Liver (tissue), 8 donors: ENCODE measurements at regions not wholly inside any gene's neighbourhood (a gene's known extent, or its start where the extent isn't known, plus 50 kb on each side); places are given as distances from the start of the nearest gene placed in this dataset.
"Not testable (repeated sequence)": the region's sequence is repeated elsewhere in the genome, so short reads cannot be mapped to it uniquely, and the experiment has no call there.

Source experiments
- DNase-seq: peaks from one replicate; pipeline ENCODE4 v3.0.0-alpha.2; 2017; ENCODE audit warnings: low spot score
- H3K27ac ChIP-seq, 2 donors: one replicate each; pipeline ENCODE4 v1.7.0; 2013; ENCODE audit warnings: inconsistent platforms in 2 of 2, low read length in 2 of 2, control low read depth in 1 of 2, low read depth in 1 of 2, mild to moderate bottlenecking in 1 of 2
- H3K27me3 ChIP-seq, 4 donors: one replicate each; pipeline versions ENCODE4 v1.6.1 to v1.7.0; 2013; ENCODE audit warnings: low read length in 3 of 4, inconsistent platforms in 1 of 4, mild to moderate bottlenecking in 1 of 4, moderate library complexity in 1 of 4; ENCODE audit not compliant: control insufficient read depth in 4 of 4, insufficient read depth in 4 of 4
- H3K36me3 ChIP-seq, 4 donors: one replicate each; pipeline versions ENCODE4 v1.6.1 to v1.7.0; 2013; ENCODE audit warnings: low read length in 3 of 4, mild to moderate bottlenecking in 3 of 4, low read depth in 1 of 4, moderate library complexity in 1 of 4; ENCODE audit not compliant: control insufficient read depth in 4 of 4, insufficient read depth in 3 of 4
- H3K4me1 ChIP-seq, 4 donors: one replicate each; pipeline versions ENCODE4 v1.6.1 to v1.7.0; 2013; ENCODE audit warnings: low read length in 3 of 4, mild to moderate bottlenecking in 3 of 4, moderate library complexity in 1 of 4; ENCODE audit not compliant: control insufficient read depth in 4 of 4, insufficient read depth in 4 of 4
- H3K4me3 ChIP-seq, 3 donors: one replicate each; pipeline versions ENCODE4 v1.6.1 to v1.7.0; 2013; ENCODE audit warnings: low read length in 3 of 3, control low read depth in 1 of 3, low read depth in 1 of 3, mild to moderate bottlenecking in 1 of 3
- H3K9ac ChIP-seq, 2 donors: one replicate each; pipeline ENCODE4 v1.7.0; 2013; ENCODE audit warnings: low read length in 2 of 2, mild to moderate bottlenecking in 2 of 2, moderate library complexity in 2 of 2, control low read depth in 1 of 2, low read depth in 1 of 2
- H3K9me3 ChIP-seq, 4 donors: one replicate each; pipeline versions ENCODE4 v1.6.1 to v1.7.0; 2013; ENCODE audit warnings: low read length in 3 of 4; ENCODE audit not compliant: control insufficient read depth in 4 of 4
- EGR1 ChIP-seq, 2 donors: IDR thresholded peaks; 2 replicates each; pipeline ENCODE4 v1.6.1; 2016 to 2018; ENCODE audit warnings: antibody characterized with exemption in 2 of 2, low read depth in 2 of 2
- FOXA1 ChIP-seq: IDR thresholded peaks from 2 replicates; pipeline ENCODE4 v1.6.1; 2016; ENCODE audit warnings: antibody characterized with exemption
- FOXA2 ChIP-seq: IDR thresholded peaks from 2 replicates; pipeline ENCODE4 v1.6.1; 2016; ENCODE audit warnings: antibody characterized with exemption
- GABPA ChIP-seq, 2 donors: IDR thresholded peaks in 1 of 2; conservative IDR thresholded peaks in 1 of 2; 2 replicates each; pipeline ENCODE4 v1.6.1; 2016; ENCODE audit warnings: antibody characterized with exemption in 2 of 2, mild to moderate bottlenecking in 1 of 2, moderate library complexity in 1 of 2
- HNF4A ChIP-seq, 2 donors: conservative IDR thresholded peaks; 2 replicates each; pipeline ENCODE4 v1.6.1; 2016; ENCODE audit warnings: antibody characterized with exemption in 2 of 2, mild to moderate bottlenecking in 2 of 2
- HNF4G ChIP-seq: IDR thresholded peaks from 2 replicates; pipeline ENCODE4 v1.6.1; 2016; ENCODE audit warnings: antibody characterized with exemption
- JUND ChIP-seq, 2 donors: IDR thresholded peaks; 2 replicates each; pipeline ENCODE4 v1.6.1; 2016; ENCODE audit warnings: antibody characterized with exemption in 2 of 2
- NR2F2 ChIP-seq: IDR thresholded peaks from 2 replicates; pipeline ENCODE4 v1.6.1; 2016; ENCODE audit warnings: antibody characterized with exemption
- RAD21 ChIP-seq, 2 donors: IDR thresholded peaks; 2 replicates each; pipeline ENCODE4 v1.6.1; 2016; ENCODE audit warnings: antibody characterized with exemption in 2 of 2, mild to moderate bottlenecking in 2 of 2
- RXRA ChIP-seq, 2 donors: IDR thresholded peaks; 2 replicates each; pipeline ENCODE4 v1.6.1; 2017 to 2018; ENCODE audit warnings: antibody characterized with exemption in 2 of 2, mild to moderate bottlenecking in 1 of 2
- SP1 ChIP-seq: IDR thresholded peaks from 2 replicates; pipeline ENCODE4 v1.6.1; 2018; ENCODE audit warnings: antibody characterized with exemption, mild to moderate bottlenecking
- TAF1 ChIP-seq: conservative IDR thresholded peaks from 2 replicates; pipeline ENCODE4 v1.6.1; 2016; ENCODE audit warnings: antibody characterized with exemption, mild to moderate bottlenecking
- YY1 ChIP-seq: IDR thresholded peaks from 2 replicates; pipeline ENCODE4 v1.6.1; 2016; ENCODE audit warnings: antibody characterized with exemption, mild to moderate bottlenecking
- WGBS: extraction: QIAGEN DNeasy Blood & Tissue Kit; methylation state at CpG from one replicate; pipeline ENCODE4 v1.1.7; 2013; 5-methylcytosine and 5-hydroxymethylcytosine counted together
- TF ChIP-seq, protein P1 (sequence below): IDR thresholded peaks from 2 replicates; pipeline ENCODE4 v1.6.1; 2016; ENCODE audit warnings: antibody characterized with exemption
- TF ChIP-seq, protein P2 (sequence below): IDR thresholded peaks from 2 replicates; pipeline ENCODE4 v1.6.1; 2016; ENCODE audit warnings: antibody characterized with exemption, mild to moderate bottlenecking
- TF ChIP-seq, protein P3 (sequence below): IDR thresholded peaks from 2 replicates; pipeline ENCODE4 v1.6.1; 2016; ENCODE audit warnings: antibody characterized with exemption
- TF ChIP-seq, protein P4 (sequence below): IDR thresholded peaks from 2 replicates; pipeline ENCODE4 v1.6.1; 2016; ENCODE audit warnings: antibody characterized with exemption
- TF ChIP-seq, protein P5 (sequence below): fragments of 150-350 bp; IDR thresholded peaks from 2 replicates; pipeline ENCODE4 v1.5.1; 2017; ENCODE audit warnings: improper control_type of control experiment, low read depth, low read length; ENCODE audit not compliant: missing input control
- donor health status: healthy.
- donor health status: healthy.
- donor health status: healthy.
- donor health status: healthy.
- donor health status: healthy.

DNA sequence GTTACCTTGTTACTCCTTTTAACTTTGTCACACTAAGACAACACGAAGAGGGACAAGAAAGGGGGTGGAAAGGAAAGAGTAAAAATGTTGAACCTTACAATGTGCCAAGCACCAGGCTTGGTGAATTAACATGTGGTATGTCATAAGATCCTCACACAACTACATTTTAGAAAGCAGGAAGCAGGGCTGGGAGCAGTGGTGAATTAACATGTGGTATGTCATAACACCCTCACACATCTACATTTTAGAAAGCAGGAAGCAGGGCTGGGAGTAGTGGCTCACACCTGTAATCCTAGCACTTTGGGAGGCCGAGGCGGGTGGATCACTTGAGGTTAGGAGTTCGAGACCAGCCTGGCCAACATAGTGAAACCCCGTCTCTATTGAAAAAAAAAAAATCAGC lies 159.3 kb upstream of the CHAC2 start:
- Histone ChIP-seq H3K27me3 (no peaks in the 10 kb centered on the region), H3K9me3 (no peaks in the 10 kb centered on the region), H3K9ac (no peak overlapping the region), H3K4me1 (peaks cover 0 to 5% (median 0%) of the 10 kb centered on the region in 4 donors), H3K36me3 (no peaks in the 10 kb centered on the region), H3K4me3 (no peak overlapping the region), H3K27ac (no peak overlapping the region)
- no peak for TF ChIP-seq GABPA (IDR thresholded peaks at IDR 0.05 in 1 of 2, conservative IDR thresholded peaks at IDR 0.05 in 1 of 2)
- no peak for TF ChIP-seq NR2F2
- TF ChIP-seq TAF1: no peak
- TF ChIP-seq FOXA1: no peak
- no peak for TF ChIP-seq RAD21 (IDR thresholded peaks at IDR 0.05)
- no peak for TF ChIP-seq FOXA2
- TF ChIP-seq HNF4G: no peak
- DNase-seq: no peak
- WGBS: 91% methylated on average over 5 of the region's 5 CpGs

DNA sequence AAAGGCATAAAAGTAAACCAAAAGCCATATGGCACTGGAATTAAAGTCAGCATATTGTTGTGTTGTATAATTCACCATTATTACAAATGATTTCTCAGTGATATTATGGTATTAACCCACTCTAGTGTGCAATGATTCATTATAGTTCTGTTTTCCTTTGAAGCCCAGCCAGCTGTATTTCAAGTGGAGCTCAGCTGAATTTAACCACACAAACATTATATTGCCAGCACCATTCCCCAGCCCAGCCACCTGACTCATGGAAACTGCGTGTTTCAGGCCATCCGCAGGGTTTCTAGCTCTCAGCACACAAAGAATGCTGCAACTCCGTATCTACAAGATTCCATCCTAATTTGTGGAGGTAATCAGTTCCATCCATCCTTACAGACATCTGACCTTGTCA lies 166.8 kb upstream of the CHAC2 start:
- WGBS: 81% methylated on average over 3 of the region's 3 CpGs
- TF ChIP-seq, protein P1, sequence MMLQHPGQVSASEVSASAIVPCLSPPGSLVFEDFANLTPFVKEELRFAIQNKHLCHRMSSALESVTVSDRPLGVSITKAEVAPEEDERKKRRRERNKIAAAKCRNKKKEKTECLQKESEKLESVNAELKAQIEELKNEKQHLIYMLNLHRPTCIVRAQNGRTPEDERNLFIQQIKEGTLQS: no peak
- TF ChIP-seq, protein P2, sequence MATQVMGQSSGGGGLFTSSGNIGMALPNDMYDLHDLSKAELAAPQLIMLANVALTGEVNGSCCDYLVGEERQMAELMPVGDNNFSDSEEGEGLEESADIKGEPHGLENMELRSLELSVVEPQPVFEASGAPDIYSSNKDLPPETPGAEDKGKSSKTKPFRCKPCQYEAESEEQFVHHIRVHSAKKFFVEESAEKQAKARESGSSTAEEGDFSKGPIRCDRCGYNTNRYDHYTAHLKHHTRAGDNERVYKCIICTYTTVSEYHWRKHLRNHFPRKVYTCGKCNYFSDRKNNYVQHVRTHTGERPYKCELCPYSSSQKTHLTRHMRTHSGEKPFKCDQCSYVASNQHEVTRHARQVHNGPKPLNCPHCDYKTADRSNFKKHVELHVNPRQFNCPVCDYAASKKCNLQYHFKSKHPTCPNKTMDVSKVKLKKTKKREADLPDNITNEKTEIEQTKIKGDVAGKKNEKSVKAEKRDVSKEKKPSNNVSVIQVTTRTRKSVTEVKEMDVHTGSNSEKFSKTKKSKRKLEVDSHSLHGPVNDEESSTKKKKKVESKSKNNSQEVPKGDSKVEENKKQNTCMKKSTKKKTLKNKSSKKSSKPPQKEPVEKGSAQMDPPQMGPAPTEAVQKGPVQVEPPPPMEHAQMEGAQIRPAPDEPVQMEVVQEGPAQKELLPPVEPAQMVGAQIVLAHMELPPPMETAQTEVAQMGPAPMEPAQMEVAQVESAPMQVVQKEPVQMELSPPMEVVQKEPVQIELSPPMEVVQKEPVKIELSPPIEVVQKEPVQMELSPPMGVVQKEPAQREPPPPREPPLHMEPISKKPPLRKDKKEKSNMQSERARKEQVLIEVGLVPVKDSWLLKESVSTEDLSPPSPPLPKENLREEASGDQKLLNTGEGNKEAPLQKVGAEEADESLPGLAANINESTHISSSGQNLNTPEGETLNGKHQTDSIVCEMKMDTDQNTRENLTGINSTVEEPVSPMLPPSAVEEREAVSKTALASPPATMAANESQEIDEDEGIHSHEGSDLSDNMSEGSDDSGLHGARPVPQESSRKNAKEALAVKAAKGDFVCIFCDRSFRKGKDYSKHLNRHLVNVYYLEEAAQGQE: no peak
- TF ChIP-seq TAF1: no peak
- TF ChIP-seq YY1: no peak
- TF ChIP-seq NR2F2: no peak
- TF ChIP-seq HNF4G: no peak
- no peak for TF ChIP-seq HNF4A (conservative IDR thresholded peaks at IDR 0.05)
- TF ChIP-seq FOXA1: no peak
- TF ChIP-seq, protein P3, sequence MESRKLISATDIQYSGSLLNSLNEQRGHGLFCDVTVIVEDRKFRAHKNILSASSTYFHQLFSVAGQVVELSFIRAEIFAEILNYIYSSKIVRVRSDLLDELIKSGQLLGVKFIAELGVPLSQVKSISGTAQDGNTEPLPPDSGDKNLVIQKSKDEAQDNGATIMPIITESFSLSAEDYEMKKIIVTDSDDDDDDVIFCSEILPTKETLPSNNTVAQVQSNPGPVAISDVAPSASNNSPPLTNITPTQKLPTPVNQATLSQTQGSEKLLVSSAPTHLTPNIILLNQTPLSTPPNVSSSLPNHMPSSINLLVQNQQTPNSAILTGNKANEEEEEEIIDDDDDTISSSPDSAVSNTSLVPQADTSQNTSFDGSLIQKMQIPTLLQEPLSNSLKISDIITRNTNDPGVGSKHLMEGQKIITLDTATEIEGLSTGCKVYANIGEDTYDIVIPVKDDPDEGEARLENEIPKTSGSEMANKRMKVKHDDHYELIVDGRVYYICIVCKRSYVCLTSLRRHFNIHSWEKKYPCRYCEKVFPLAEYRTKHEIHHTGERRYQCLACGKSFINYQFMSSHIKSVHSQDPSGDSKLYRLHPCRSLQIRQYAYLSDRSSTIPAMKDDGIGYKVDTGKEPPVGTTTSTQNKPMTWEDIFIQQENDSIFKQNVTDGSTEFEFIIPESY: no peak
- no peak for TF ChIP-seq GABPA (IDR thresholded peaks at IDR 0.05 in 1 of 2, conservative IDR thresholded peaks at IDR 0.05 in 1 of 2)
- no peak for TF ChIP-seq FOXA2
- no peak for TF ChIP-seq EGR1 (IDR thresholded peaks at IDR 0.05; ENCODE audit: low read depth in 2 of 2)
- TF ChIP-seq, protein P4, sequence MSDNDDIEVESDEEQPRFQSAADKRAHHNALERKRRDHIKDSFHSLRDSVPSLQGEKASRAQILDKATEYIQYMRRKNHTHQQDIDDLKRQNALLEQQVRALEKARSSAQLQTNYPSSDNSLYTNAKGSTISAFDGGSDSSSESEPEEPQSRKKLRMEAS: no peak
- TF ChIP-seq, protein P5, sequence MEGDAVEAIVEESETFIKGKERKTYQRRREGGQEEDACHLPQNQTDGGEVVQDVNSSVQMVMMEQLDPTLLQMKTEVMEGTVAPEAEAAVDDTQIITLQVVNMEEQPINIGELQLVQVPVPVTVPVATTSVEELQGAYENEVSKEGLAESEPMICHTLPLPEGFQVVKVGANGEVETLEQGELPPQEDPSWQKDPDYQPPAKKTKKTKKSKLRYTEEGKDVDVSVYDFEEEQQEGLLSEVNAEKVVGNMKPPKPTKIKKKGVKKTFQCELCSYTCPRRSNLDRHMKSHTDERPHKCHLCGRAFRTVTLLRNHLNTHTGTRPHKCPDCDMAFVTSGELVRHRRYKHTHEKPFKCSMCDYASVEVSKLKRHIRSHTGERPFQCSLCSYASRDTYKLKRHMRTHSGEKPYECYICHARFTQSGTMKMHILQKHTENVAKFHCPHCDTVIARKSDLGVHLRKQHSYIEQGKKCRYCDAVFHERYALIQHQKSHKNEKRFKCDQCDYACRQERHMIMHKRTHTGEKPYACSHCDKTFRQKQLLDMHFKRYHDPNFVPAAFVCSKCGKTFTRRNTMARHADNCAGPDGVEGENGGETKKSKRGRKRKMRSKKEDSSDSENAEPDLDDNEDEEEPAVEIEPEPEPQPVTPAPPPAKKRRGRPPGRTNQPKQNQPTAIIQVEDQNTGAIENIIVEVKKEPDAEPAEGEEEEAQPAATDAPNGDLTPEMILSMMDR: no peak
- no peak for TF ChIP-seq RAD21 (IDR thresholded peaks at IDR 0.05)
- no peak for TF ChIP-seq RXRA (IDR thresholded peaks at IDR 0.05)
- TF ChIP-seq SP1: no peak
- TF ChIP-seq JUND (IDR thresholded peaks at IDR 0.05): no peak
- Histone ChIP-seq H3K9ac (no peak overlapping the region), H3K4me3 (no peak overlapping the region), H3K9me3 (no peaks in the 10 kb centered on the region), H3K36me3 (no peaks in the 10 kb centered on the region), H3K27ac (no peak overlapping the region), H3K27me3 (no peaks in the 10 kb centered on the region), H3K4me1 (no peaks in the 10 kb centered on the region)
- no peak for DNase-seq

DNA sequence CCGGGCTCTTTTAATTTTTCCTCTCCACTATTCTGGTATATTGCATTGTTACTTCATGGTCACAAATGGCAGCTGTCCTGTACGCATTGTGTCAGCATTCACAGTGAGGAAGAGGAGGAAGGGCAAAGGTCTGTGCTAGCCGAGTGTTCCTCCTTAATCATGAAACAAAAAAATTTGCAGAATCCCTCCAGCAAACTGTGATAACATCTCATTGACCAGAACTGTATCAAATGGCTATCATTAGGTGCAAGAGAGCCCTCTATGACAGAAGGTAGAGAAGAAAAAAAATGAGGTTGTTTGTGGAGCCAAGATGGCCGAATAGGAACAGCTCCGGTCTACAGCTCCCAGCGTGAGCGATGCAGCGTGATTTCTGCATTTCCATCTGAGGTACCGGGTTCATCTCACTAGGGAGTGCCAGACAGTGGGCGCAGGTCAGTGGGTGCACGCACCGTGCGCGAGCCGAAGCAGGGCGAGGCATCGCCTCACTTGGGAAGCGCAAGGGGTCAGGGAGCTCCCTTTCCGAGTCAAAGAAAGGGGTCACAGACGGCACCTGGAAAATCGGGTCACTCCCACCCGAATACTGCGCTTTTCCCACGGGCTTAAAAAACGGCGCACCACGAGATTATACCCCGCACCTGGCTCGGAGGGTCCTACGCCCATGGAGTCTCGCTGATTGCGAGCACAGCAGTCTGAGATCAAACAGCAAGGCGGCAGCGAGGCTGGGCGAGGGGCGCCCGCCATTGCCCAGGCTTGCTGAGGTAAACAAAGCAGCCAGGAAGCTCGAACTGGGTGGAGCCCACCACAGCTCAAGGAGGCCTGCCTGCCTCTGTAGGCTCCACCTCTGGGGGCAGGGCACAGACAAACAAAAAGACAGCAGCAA lies 180.6 kb upstream of the CHAC2 start:
- not testable (repeated sequence) for H3K36me3 ChIP-seq, H3K9me3 ChIP-seq, H3K27ac ChIP-seq, H3K4me1 ChIP-seq, H3K4me3 ChIP-seq, H3K9ac ChIP-seq, H3K27me3 ChIP-seq, DNase-seq
- 82% methylated on average over 38 of the region's 38 CpGs for WGBS
